ENCODE measurements at regions not wholly inside any gene's neighbourhood (a gene's known extent, or its start where the extent isn't known, plus 50 kb on each side); places are given as distances from the start of the nearest gene placed in this dataset.

DNA sequence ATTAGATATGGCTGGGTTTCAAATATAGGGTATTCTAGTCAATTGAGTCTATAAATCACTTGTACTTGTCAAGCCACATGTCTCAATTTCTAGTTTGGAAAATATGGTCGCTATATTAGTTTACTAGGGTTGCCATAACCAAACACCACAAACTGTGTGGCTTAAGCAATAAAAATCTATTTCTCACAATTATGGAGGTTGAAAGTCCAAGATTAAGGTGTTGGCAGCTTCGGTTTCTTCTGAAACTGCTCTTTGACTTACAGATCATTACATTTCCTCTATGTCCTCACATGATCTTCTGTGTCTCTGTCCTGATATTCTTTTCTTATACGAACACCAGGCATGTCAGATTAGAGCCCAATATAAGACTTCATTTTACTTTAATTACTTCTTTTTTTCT is 55.8 kb upstream of the BASP1 start:
- H4K20me1 ChIP-seq (ENCODE audit: insufficient read depth, low read length): no peaks in the 10 kb centered on the region
- no TSS peak for BruUV-seq (replicated peaks)
- ChIA-PET CTCF (ENCODE audit: unreplicated experiment) (no interaction called here), POLR2A (no interaction called here)
- H3K4me2 ChIP-seq (ENCODE audit: low read length): no peak overlapping the region
- intact Hi-C loops (cut with micrococcal nuclease; ENCODE audit: unreplicated experiment): no loop called here
- no peaks in the 10 kb centered on the region for H3K9me2 ChIP-seq (ENCODE audit: insufficient read depth, low read length)
- no peaks in the 10 kb centered on the region for H3K4me1 ChIP-seq (ENCODE audit: insufficient read depth, low read length, poor library complexity, severe bottlenecking)
- TF ChIP-seq, protein P1, sequence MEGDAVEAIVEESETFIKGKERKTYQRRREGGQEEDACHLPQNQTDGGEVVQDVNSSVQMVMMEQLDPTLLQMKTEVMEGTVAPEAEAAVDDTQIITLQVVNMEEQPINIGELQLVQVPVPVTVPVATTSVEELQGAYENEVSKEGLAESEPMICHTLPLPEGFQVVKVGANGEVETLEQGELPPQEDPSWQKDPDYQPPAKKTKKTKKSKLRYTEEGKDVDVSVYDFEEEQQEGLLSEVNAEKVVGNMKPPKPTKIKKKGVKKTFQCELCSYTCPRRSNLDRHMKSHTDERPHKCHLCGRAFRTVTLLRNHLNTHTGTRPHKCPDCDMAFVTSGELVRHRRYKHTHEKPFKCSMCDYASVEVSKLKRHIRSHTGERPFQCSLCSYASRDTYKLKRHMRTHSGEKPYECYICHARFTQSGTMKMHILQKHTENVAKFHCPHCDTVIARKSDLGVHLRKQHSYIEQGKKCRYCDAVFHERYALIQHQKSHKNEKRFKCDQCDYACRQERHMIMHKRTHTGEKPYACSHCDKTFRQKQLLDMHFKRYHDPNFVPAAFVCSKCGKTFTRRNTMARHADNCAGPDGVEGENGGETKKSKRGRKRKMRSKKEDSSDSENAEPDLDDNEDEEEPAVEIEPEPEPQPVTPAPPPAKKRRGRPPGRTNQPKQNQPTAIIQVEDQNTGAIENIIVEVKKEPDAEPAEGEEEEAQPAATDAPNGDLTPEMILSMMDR (conservative IDR thresholded peaks at IDR 0.05; ENCODE audit: low read length): no peak
- no peak overlapping the region for H2AFZ ChIP-seq (ENCODE audit: low read length)
- no peaks in the 10 kb centered on the region for H3K79me2 ChIP-seq (ENCODE audit: insufficient read depth, low read depth, low read length)
- DNase-seq (ENCODE audit: low spot score): no peak
- no peaks in the 10 kb centered on the region for H3K9me3 ChIP-seq (ENCODE audit: low read length)
- no peak overlapping the region for H3K4me3 ChIP-seq (ENCODE audit: low read depth, low read length, poor library complexity, severe bottlenecking)
- no peak overlapping the region for H3K27ac ChIP-seq (ENCODE audit: low read depth, low read length, poor library complexity, severe bottlenecking)
- H3K36me3 ChIP-seq (ENCODE audit: insufficient read depth, low read length): no peaks in the 10 kb centered on the region

- Histone ChIP-seq H2AFZ (ENCODE audit: low read length) (no peak overlapping the region), H3K9me3 (ENCODE audit: low read length) (no peaks in the 10 kb centered on the region), H3K79me2 (ENCODE audit: insufficient read depth, low read depth, low read length) (no peaks in the 10 kb centered on the region), H3K36me3 (ENCODE audit: insufficient read depth, low read length) (no peaks in the 10 kb centered on the region), H4K20me1 (ENCODE audit: insufficient read depth, low read length) (no peaks in the 10 kb centered on the region), H3K4me2 (ENCODE audit: low read length) (no peak overlapping the region), H3K9me2 (ENCODE audit: insufficient read depth, low read length) (no peaks in the 10 kb centered on the region), H3K27ac (ENCODE audit: low read depth, low read length, poor library complexity, severe bottlenecking) (no peak overlapping the region), H3K4me3 (ENCODE audit: low read depth, low read length, poor library complexity, severe bottlenecking) (no peak overlapping the region), H3K4me1 (ENCODE audit: insufficient read depth, low read length, poor library complexity, severe bottlenecking) (no peaks in the 10 kb centered on the region)
- no peak for TF ChIP-seq EZH2phosphoT487 (IDR thresholded peaks at IDR 0.05; ENCODE audit: borderline replicate concordance, low read depth, low read length)
- TF ChIP-seq, protein P1 (conservative IDR thresholded peaks at IDR 0.05; ENCODE audit: low read length): no peak
- no peak for DNase-seq (ENCODE audit: low spot score)
- no TSS peak for BruUV-seq (replicated peaks)
- intact Hi-C loops (cut with micrococcal nuclease; ENCODE audit: unreplicated experiment): no loop called here
- ChIA-PET CTCF (ENCODE audit: unreplicated experiment) (no interaction called here), POLR2A (interaction anchor here (0.6 kb wide), 1 partner anchor 792 kb away, joined by 3 read pairs; no protein-coding TSS in a partner anchor)
Measured at GRCh38 chr5:17163221-17163620, 54.2 kb upstream of the BASP1 start.

GRCh38 chr5:17167171-17167891 is 50.1 kb upstream of the BASP1 start:
- H3K27ac ChIP-seq (ENCODE audit: low read depth, low read length, poor library complexity, severe bottlenecking): no peak overlapping the region
- no peaks in the 10 kb centered on the region for H3K79me2 ChIP-seq (ENCODE audit: insufficient read depth, low read depth, low read length)
- no TSS peak for BruUV-seq (replicated peaks)
- CTCF ChIA-PET (ENCODE audit: unreplicated experiment): no interaction called here
- no peak for DNase-seq (ENCODE audit: low spot score)
- POLR2A ChIA-PET: no interaction called here
- no peak overlapping the region for H3K4me3 ChIP-seq (ENCODE audit: low read depth, low read length, poor library complexity, severe bottlenecking)
- H3K4me1 ChIP-seq (ENCODE audit: insufficient read depth, low read length, poor library complexity, severe bottlenecking): no peaks in the 10 kb centered on the region
- no peaks in the 10 kb centered on the region for H3K36me3 ChIP-seq (ENCODE audit: insufficient read depth, low read length)
- no peaks in the 10 kb centered on the region for H3K9me3 ChIP-seq (ENCODE audit: low read length)
- no peaks in the 10 kb centered on the region for H4K20me1 ChIP-seq (ENCODE audit: insufficient read depth, low read length)
- H3K9me2 ChIP-seq (ENCODE audit: insufficient read depth, low read length): no peaks in the 10 kb centered on the region
- H2AFZ ChIP-seq (ENCODE audit: low read length): no peak overlapping the region
- intact Hi-C loops (cut with micrococcal nuclease; ENCODE audit: unreplicated experiment): no loop called here
- no peak for TF ChIP-seq EZH2phosphoT487 (IDR thresholded peaks at IDR 0.05; ENCODE audit: borderline replicate concordance, low read depth, low read length)
- TF ChIP-seq, protein P1 (conservative IDR thresholded peaks at IDR 0.05; ENCODE audit: low read length): no peak
- H3K4me2 ChIP-seq (ENCODE audit: low read length): no peak overlapping the region

Measured in OCI-LY7 (cell line).